MM.1S (cell line): ENCODE measurements at regions not wholly inside any gene's neighbourhood (a gene's known extent, or its start where the extent isn't known, plus 50 kb on each side); places are given as distances from the start of the nearest gene placed in this dataset.

Source experiments
- DNase-seq: peaks from one replicate; pipeline ENCODE4 v3.0.0-alpha.2; 2015
- H2AFZ ChIP-seq: fragments of 300-600 bp; sonication (generic); 2 replicates; pipeline ENCODE4 v1.6.0; 2016; ENCODE audit warnings: antibody characterized with exemption, low read length
- H3F3A ChIP-seq: fragments of 300-600 bp; sonication (generic); 2 replicates; pipeline ENCODE4 v1.6.1; 2016; ENCODE audit warnings: mild to moderate bottlenecking, antibody characterized with exemption, low read length, moderate library complexity, mixed read lengths; ENCODE audit not compliant: insufficient read depth
- H3K27ac ChIP-seq: fragments of 300-600 bp; sonication (generic); 2 replicates; pipeline ENCODE4 v1.5.1; 2016; ENCODE audit warnings: mild to moderate bottlenecking, low read length
- H3K27me3 ChIP-seq: fragments of 300-600 bp; sonication (generic); replicated peaks from 2 replicates; pipeline ENCODE4 v1.6.0; 2016; ENCODE audit warnings: low read length; ENCODE audit not compliant: insufficient read depth
- H3K36me3 ChIP-seq: fragments of 300-600 bp; sonication (generic); replicated peaks from 2 replicates; pipeline ENCODE4 v1.6.1; 2016; ENCODE audit warnings: mild to moderate bottlenecking, low read length, mixed read lengths; ENCODE audit not compliant: insufficient read depth
- H3K4me1 ChIP-seq: fragments of 300-600 bp; sonication (generic); 2 replicates; pipeline ENCODE4 v1.6.1; 2016; ENCODE audit warnings: low read length, mixed read lengths
- H3K4me2 ChIP-seq: fragments of 300-600 bp; sonication (generic); 2 replicates; pipeline ENCODE4 v1.6.0; 2016; ENCODE audit warnings: low read depth, low read length
- H3K4me3 ChIP-seq: fragments of 300-600 bp; sonication (generic); 2 replicates; pipeline ENCODE4 v1.5.1; 2016; ENCODE audit warnings: low read length, mixed read lengths
- H3K79me2 ChIP-seq: fragments of 300-600 bp; sonication (generic); 2 replicates; pipeline ENCODE4 v1.6.1; 2016; ENCODE audit warnings: mixed run types, low read length, mixed read lengths
- H3K9ac ChIP-seq: fragments of 300-600 bp; sonication (generic); 2 replicates; pipeline ENCODE4 v1.6.1; 2016; ENCODE audit warnings: low read length, mixed read lengths
- H3K9me2 ChIP-seq: fragments of 300-600 bp; sonication (generic); replicated peaks from 2 replicates; pipeline ENCODE4 v1.6.1; 2016; ENCODE audit warnings: mild to moderate bottlenecking, low read length, mixed read lengths; ENCODE audit not compliant: insufficient read depth
- H3K9me3 ChIP-seq: fragments of 300-600 bp; sonication (generic); replicated peaks from 2 replicates; pipeline ENCODE4 v1.6.1; 2016; ENCODE audit warnings: mild to moderate bottlenecking, low read length, mixed read lengths; ENCODE audit not compliant: insufficient read depth
- H4K20me1 ChIP-seq: fragments of 300-600 bp; sonication (generic); 2 replicates; pipeline ENCODE4 v1.6.1; 2016; ENCODE audit warnings: mild to moderate bottlenecking, low read length, moderate library complexity, mixed read lengths; ENCODE audit not compliant: insufficient read depth
- CTCF ChIP-seq: fragments of 300-600 bp; sonication (generic); IDR thresholded peaks from 2 replicates; pipeline ENCODE4 v1.5.1; 2016; ENCODE audit warnings: antibody characterized with exemption, low read length, mixed read lengths
- EZH2 ChIP-seq: fragments of 300-600 bp; sonication (generic); optimal IDR thresholded peaks from 2 replicates; pipeline ENCODE3; 2017; ENCODE audit warnings: low read depth, mild to moderate bottlenecking, antibody characterized with exemption, low read length, mixed read lengths
- EZH2phosphoT487 ChIP-seq: fragments of 300-600 bp; sonication (generic); IDR thresholded peaks from 2 replicates; pipeline ENCODE4 v1.6.1; 2018; ENCODE audit warnings: antibody characterized with exemption, low read length

- Histone ChIP-seq H3K4me3 (no peak overlapping the region), H3K79me2 (no peaks in the 10 kb centered on the region), H3K36me3 (no peaks in the 10 kb centered on the region), H3F3A (no peaks in the 10 kb centered on the region), H3K9me3 (no peaks in the 10 kb centered on the region), H3K9me2 (no peaks in the 10 kb centered on the region), H4K20me1 (no peaks in the 10 kb centered on the region), H3K9ac (no peak overlapping the region), H2AFZ (no peak overlapping the region), H3K27me3 (no peaks in the 10 kb centered on the region), H3K4me1 (no peaks in the 10 kb centered on the region), H3K4me2 (no peak overlapping the region), H3K27ac (no peak overlapping the region)
- DNase-seq = no peak
- no peak for TF ChIP-seq EZH2phosphoT487
- no peak for TF ChIP-seq EZH2
- TF ChIP-seq CTCF = no peak
These were observed 66.7 kb upstream of the RBM19 start for GRCh38 chr12:114032801-114033200.

GRCh38 chr12:114030451-114030850 lies 64.3 kb upstream of the RBM19 start:
- Histone ChIP-seq H3K4me2 (no peak overlapping the region), H3K9me3 (no peaks in the 10 kb centered on the region), H3F3A (no peaks in the 10 kb centered on the region), H3K4me3 (no peak overlapping the region), H3K4me1 (no peaks in the 10 kb centered on the region), H3K9me2 (no peaks in the 10 kb centered on the region), H3K27me3 (no peaks in the 10 kb centered on the region), H3K79me2 (no peaks in the 10 kb centered on the region), H3K27ac (no peak overlapping the region), H4K20me1 (no peaks in the 10 kb centered on the region), H2AFZ (no peak overlapping the region), H3K36me3 (no peaks in the 10 kb centered on the region), H3K9ac (no peak overlapping the region)
- TF ChIP-seq CTCF (no peak), EZH2 (no peak), EZH2phosphoT487 (no peak)
- DNase-seq = no peak

GRCh38 chr12:114026805-114027204 lies 60.7 kb upstream of the RBM19 start:
- H3K27me3 ChIP-seq = no peaks in the 10 kb centered on the region
- no peaks in the 10 kb centered on the region for H3F3A ChIP-seq
- no peak overlapping the region for H3K4me3 ChIP-seq
- no peaks in the 10 kb centered on the region for H4K20me1 ChIP-seq
- H3K9me2 ChIP-seq = no peaks in the 10 kb centered on the region
- H3K27ac ChIP-seq = no peak overlapping the region
- DNase-seq = no peak
- H3K79me2 ChIP-seq = no peaks in the 10 kb centered on the region
- no peak for TF ChIP-seq EZH2phosphoT487
- no peak for TF ChIP-seq EZH2
- TF ChIP-seq CTCF = no peak
- no peaks in the 10 kb centered on the region for H3K9me3 ChIP-seq
- no peak overlapping the region for H3K9ac ChIP-seq
- H2AFZ ChIP-seq = no peak overlapping the region
- H3K4me2 ChIP-seq = no peak overlapping the region
- no peaks in the 10 kb centered on the region for H3K36me3 ChIP-seq
- H3K4me1 ChIP-seq = no peaks in the 10 kb centered on the region
